Stimulated activated CD4-positive, alpha-beta T cell treated with anti-CD3 and anti-CD28 coated beads, Interleukin-12 subunit alpha, Interleukin-12 subunit beta, amount 100 ng/mL, for 48 hours (primary cell): ENCODE measurements at regions not wholly inside any gene's neighbourhood (a gene's known extent, or its start where the extent isn't known, plus 50 kb on each side); places are given as distances from the start of the nearest gene placed in this dataset.
"Not testable (repeated sequence)": the region's sequence is repeated elsewhere in the genome, so short reads cannot be mapped to it uniquely, and the experiment has no call there.

Source experiments
- DNase-seq, 3 donors: peaks; one replicate each; pipeline ENCODE4 v3.0.0-alpha.2; 2020; ENCODE audit warnings: low read depth in 2 of 3, low spot score in 1 of 3

DNA sequence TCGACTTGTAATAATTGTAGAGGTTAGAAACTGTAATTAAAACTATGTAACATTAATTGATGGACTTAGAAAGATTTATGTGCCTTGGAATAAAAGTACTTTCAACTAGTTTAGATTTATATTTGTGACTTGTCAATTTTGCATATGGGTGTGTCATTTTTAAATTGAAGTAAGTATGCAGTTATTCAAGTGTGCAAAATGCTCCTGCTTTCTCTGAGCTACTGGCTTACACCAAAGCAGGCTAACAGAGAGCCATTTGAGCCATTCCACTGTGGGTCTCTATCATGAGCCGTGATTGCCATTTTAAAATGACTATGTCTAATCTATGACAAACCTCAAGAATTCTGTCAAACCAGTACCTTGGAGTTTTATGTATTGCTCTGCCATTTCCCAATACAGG is 345.0 kb upstream of the MDFIC2 start:
- DNase-seq = no peak

DNA sequence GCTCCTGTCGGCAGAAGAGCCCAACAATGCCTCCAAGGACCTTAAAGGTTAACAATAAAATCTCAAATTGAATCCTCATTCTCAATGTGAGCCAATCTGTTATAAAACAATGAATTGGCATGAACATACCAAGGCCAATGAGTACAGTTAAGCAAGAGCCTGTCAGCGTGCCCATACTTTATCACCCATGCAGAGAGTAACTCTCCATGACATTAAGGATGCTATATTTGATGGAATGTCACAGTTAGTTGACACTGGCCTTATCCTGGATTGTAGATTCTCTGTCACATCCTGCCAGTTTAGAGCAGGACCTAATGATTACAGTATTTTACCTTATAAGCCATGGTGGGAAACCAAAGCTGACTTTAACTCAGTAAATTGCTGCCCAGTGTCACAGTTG is 335.4 kb upstream of the MDFIC2 start:
- no peak for DNase-seq

DNA sequence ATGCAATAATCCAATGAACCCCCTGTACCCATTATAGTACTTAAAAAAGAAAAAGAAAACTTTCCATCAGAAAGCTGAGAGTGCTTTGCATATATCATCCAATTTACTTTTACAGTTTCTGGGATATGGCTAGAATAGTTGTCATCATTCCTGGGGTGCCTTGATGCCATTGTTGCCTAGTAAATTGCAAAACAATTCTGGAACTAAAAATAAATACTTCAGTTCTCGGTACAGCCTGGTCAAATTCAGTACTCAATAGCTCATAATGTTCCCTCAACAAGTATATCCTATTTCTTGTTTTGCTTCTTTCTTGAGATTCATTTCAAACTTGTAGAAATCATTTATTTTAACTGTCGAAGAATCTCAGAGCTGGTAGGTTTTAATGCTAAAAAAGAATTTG is 334.7 kb upstream of the MDFIC2 start:
- DNase-seq = no peak

DNA sequence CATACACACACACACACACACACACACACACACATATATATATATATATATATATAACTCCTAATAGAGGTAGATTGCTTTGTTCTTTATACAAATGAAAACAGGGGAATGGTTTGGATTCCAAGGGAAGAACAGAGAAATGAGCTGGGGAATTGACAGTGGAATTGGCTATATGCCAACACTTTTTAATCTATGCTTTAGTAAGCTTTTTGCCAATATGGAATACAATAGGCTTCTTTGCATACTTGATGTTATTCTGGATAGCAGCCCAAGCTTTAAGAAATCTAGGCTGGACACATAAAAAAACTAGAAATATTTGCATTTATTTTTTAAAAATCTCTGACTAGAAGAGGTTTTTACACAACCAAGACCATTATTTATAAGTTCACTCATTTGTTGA is 334.2 kb upstream of the MDFIC2 start:
- DNase-seq = no peak

DNA sequence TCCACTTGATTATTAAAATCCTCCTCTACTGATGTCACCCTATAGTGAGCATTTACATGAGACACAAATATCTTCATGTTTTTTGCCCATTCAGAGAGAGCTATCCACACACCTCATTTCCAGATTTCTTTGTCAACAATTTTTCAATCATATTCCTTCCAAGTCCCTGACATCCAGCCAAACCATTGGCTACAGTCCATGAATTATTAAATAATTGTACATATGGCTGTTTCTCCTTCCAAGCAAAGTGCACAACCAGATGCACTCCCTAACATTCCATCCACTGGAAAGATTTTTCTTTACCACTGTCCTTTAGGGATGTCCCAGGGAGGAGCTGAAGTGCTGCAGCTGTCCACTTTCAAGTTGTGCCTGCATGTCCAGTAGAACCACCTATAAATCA is 328.0 kb upstream of the MDFIC2 start:
- no peak for DNase-seq

DNA sequence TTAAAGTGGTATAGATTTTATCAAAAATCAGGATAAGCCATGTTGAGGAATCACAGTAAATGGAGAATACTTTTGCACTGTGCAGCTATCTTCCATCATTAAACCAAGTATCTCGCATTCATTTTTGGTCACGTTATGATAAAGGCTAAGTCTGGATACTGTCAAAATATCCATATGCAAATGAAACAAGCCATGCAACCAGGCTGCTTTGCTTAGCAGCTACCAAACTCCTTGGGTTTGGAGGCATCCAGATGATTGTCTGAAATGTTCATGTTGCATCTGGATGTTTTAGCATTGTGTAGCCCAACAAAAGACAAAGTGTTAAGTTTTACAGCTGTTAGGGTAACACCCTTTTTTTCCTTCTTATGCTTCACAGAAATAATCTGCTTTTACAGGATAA is 322.9 kb upstream of the MDFIC2 start:
- DNase-seq = no peak

DNA sequence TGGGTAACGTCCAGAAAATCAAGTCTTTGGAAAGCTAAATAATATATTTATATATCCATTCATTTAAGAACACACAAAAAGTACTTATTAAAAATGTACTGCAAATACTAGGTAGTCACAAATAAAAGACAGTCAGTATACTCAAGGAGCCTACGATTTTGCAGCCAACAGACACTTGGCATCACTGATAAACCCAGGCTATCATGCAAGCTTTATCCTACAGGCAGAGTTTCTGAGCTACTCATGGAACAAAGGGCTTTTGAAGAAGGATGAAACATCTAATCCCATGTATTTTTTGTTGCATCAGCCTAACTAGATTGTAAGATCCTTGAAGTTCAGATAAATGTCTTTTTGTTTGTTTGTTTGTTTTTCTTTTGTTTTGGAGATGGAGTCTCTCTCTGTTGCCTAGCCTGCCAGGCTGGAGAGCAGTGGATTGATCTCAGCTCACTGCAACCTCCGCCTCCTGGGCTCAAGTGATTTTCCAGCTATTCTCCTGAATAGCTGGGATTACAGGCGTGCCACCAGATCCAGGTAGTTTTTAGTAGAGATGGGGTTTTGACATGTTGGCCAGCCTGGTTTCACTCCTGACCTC is 319.4 kb upstream of the MDFIC2 start:
- no peak for DNase-seq

DNA sequence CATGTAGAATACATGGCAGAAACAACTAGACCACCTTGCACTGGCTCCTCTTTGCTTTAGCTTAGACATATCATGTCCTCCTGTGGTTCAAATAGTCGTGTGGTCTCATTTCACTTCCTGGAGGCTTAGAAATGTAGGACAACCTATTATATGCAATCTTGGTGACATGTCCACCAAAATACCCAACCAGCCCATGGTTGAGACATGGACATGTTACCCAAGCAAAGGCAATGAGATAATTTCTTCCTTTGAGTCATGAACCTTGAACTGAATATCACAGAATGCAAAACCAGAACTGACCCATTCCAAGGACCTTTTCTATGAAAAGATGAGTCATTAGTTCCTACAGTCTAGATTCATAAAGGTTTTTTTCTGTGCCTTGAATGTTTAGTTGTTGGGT is 309.0 kb upstream of the MDFIC2 start:
- no peak for DNase-seq

DNA sequence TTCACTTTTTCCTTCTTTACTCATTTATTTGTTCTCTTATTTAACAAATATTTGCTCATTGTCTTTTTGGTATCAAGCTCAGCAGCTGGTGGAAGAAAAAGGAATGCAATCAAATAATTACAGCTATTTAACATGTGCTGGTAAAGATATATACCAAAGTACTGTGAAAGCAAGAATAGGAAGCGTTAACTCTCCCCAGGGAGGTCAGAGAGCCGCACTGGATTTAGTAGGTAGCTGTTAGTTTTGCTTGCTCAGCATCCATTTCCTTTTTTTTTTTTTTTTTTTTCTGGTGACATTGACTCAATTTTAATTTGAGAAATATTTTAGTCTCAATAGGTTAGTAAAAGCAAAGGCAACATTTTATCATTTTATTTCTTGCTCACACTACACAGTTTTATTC is 308.5 kb upstream of the MDFIC2 start:
- no peak for DNase-seq

DNA sequence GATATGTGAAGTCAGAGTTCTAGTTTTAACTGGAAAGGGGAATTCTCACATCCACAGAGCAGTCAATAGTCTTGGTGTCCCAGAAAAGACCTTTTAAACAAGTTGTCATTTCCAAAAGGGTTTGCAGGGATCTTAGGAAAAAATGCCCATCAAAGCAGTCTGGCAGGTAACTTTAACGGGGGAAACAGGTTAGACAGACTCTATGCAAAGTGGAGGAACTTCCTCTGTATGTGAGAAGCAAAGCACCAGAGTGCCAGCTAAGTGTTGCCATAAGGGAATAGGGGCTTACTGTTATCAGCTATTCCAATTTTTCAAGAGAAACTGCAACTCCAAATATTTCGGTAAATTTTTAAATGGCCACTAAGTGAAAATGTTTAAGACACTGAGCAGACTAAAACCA is 307.9 kb upstream of the MDFIC2 start:
- no peak for DNase-seq

DNA sequence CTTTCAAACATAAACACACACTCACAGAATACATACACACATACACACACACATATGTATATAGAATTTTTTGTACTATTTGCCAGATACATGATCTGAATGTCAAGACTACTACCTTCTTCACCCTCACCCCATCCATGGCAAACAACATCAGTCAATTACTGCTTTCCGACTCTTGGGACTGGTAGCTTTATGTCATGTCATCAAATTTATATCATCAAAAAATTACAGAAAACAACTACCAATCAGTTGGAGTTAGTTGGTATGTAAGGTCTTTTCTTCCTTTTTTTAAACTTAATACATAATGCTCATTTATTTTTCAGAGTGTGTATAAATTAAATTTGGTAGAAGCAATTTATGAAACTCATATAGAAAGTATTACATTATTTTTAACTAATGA is 305.7 kb upstream of the MDFIC2 start:
- no peak for DNase-seq

DNA sequence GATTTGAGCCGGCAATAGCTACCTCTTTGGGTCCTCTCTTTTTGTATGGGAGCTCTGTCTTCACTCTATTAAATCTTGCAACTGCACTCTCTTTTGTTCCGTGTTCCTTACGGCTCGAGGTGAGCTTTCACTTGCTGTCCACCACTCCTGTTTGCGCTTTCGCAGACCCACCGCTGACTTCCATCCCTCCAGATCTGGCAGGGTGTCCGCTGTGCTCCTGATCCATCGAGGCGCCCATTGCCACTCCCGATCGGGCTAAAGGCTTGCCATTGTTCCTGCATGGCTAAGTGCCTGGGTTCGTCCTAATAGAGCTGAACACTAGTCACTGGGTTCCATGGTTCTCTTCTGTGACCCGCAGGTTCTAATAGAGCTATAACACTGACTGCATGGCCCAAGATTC is 304.9 kb upstream of the MDFIC2 start:
- not testable (repeated sequence) for DNase-seq

DNA sequence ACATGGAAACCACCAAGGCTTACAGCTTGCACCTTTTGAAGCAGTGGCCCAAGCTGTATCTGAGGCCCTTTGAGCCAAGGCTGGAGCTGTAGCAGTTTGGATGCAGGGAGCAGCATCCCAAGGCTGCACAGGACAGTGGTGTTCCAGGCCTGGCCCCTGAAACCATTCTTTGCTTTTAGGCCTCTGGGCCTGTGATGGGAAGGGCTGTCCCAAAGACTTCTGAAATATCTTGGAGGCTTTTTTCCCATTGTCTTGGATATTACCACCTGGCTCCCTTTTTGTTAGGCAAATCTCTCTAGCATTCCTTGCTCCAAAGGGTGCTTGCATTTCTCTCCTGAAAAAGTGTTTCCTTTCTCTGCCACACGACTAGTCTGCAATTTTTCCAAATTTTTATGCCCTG is 302.8 kb upstream of the MDFIC2 start:
- no peak for DNase-seq

DNA sequence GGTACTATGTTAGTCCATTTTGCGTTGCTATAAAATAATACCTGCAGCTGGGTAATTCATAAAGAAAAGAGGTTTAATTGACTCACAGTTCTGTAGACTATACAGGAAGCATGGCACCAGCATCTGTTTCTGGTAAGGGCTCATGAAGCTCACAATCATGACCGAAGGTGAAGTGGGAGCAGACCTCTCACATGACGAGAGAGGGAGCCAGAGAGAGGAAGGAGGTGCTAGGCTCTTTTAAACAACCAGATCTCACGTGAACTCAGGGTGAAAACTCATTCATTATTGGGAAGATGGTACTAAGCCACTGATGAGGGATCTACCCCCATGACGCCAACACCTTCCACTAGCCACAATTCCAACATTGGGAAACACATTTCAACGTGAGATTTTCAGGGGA is 301.7 kb upstream of the MDFIC2 start:
- no peak for DNase-seq

DNA sequence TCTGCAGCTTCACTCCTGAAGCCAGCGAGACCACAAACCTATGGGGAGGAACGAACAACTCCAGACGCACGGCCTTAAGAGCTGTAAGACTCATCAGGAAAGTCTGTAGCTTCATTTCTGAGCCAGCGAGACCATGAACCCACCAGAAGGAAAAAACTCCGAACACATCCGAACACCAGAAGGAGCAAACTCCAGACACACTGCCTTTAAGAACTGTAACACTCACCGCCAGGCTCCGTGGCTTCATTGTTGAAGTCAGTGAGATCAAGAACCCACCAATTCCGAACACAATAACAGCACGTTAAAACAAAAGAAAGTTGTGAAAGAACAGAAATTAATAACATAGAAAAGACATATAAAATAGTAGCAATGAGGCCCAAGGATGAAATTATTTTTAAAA is 300.5 kb upstream of the MDFIC2 start:
- DNase-seq = no peak

DNA sequence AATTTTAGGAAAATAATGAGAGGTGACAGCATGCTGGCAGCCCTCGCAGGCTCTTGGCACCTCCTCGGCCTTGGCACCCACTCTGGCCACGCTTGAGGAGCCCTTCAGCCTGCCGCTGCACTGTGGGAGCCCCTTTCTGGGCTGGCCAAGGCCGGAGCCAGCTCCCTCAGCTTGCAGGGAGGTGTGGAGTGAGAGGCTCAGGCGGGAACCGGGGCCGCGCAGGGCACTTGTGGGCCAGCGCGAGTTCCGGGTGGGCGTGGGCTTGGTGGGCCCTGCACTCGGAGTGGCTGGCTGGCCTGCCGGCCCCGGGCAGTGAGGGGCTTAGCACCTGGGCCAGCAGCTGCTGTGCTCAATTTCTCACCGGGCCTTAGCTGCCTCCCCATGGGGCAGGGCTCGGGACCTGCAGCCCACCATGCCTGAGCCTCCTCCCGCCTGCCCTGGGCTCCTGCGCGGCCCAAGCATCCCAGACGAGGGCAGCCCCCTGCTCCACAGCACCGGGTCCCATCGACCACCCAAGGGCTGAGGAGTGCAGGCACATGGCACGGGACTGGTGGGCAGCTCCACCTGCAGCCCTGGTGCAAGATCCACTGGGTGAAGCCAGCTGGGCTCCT is 299.3 kb upstream of the MDFIC2 start:
- not testable (repeated sequence) for DNase-seq

DNA sequence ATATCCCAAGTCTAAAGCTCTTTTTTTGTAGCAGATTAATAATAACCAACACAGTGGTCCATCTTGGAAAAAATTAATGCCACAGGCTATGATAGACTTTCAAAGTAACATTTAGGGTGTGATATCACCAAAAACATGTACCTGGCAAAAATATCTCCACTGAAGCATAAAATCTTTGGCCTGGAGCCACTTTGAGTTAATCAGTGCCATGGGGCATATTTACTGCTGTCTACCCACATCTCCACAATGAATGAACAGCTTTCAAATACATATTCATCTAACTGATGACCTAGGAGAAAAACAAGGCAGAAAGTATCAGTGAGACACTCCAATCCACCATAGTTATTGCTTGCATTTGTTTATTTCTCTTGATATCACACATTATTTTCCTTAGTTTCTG is 296.0 kb upstream of the MDFIC2 start:
- no peak for DNase-seq

DNA sequence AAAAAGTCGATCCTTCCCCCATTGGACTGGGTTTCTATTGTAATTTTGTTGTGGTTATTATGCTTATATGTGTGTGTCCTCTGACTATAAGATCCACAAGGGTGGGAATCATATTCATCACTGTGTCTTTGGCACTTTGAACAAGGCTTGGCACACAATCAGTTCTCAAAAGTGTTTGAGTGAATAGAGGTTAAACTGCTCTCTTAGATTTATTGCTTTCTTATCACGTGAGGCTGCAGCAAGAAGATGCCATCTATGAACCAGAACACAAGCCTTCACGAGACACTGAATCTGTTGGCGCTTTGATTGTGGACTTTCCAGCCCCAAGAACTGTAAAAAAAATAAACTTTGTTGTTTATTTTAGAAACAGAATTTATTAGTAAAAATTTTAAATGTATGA is 295.0 kb upstream of the MDFIC2 start:
- DNase-seq = no peak

DNA sequence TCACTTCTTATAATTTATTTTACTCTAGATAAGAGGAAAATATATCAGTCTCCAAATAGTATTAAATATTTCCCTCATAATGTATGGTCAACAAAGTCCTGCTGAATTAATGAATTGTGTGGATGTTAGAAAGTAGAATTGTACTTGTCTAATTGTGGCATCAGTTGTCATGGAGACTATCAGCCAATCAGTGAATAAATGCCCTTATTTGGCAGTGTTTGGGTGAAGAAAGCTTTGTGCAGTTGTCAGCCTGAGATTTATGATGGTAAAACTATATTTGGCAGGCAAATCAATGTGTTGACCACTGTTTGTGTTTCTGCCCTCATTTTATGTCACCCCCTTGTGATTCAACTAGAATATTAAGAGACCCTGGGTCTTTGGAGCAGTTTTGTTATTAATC is 293.6 kb upstream of the MDFIC2 start:
- DNase-seq = no peak

DNA sequence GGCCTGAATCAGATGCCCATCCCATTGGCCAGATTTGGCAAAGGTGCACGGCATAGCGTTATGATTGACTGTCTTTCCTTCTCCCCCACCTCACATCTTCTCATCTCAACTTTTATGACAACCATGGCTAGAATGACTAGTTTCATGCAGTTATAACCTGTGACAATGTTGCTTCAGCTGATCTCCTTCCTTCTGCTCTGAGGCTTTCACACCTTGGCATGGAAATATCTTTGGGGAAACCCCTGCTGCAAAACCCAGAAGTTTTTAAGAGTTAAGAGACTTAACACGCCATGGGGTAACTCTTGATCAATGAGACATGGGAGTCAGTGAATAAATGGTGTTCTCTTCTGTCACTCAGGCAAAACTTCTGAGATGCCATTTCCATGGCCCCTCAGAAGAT is 290.7 kb upstream of the MDFIC2 start:
- peak in 2 of 3 donors; percentile 2 to 14 for DNase-seq

DNA sequence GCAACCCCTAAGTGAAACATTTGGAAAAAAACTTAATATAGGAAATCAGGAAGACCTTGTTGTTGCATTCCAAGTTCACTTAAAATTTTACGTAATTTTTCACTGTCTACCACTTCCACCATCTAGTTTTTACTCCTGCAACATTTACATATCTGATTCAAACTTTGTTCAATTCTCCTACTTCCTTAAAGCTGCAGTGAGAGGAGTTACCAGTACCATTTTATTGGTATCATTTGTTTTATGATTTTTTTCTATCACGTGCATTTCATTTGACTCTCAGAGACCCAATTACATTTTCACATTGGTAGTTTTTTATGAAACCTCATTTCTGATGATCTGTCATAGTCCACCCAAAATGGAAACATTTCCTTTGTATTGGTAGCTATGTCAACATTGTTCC is 284.9 kb upstream of the MDFIC2 start:
- no peak for DNase-seq

DNA sequence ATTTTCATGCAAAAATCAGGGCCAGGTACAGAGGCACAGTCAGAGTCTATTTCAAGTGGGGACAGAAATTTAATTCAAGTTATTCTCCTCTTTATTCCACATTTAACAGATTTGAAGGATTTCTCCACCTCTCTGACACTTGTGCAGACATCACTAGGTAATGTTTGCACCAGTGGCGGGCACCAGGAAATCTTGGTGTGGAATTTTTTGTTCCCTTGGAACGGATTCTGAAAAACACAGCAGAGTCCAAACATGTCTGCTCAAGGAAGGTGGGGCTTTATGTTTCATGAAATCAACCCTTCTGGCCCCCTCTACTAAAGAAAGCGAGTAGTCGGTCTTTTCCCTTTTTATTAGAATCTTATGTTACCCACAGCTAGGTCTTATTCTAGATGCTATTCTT is 271.2 kb upstream of the MDFIC2 start:
- no peak for DNase-seq

DNA sequence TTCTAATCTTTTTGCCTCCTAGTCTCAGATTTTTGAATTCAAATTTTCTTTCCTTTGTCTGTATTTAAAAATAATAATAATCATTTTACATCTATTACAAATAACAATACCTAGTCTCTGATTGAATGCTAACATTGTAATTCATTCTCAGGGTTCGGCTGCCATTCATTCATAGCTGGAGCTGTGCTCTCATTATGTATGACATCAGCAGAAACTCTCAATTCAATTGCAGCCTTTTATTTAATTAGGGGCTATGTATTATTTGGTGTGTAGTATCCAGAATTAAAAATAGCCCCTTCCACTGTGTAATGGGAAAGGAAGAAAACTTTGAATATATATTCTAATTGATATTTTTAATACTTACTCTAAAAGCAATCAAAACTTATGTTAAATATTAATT is 270.4 kb upstream of the MDFIC2 start:
- DNase-seq = no peak

DNA sequence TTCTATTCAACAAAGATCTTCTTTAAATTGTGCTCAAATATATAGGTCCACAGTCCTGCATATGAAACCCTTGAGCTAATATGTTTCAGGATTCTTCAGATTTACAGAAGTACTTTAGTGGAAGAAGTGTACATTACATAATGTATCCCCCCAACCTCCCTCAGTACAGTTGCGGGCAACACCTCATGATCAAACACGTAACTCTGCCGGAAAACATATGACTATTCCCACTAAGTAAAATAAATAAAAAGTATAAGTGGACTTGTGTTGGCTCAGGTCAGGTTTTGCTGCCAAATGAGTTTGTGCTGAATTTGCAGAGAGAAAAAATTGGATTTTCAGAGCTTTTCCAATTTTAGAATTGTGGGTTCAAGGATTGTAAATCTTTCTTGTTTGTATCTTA is 267.6 kb upstream of the MDFIC2 start:
- DNase-seq = no peak
